ENCODE measurements at regions not wholly inside any gene's neighbourhood (a gene's known extent, or its start where the extent isn't known, plus 50 kb on each side); places are given as distances from the start of the nearest gene placed in this dataset.

- H3K9me1 ChIP-seq (ENCODE audit: control insufficient read depth, insufficient read depth, low read length): no peaks in the 10 kb centered on the region
- 5% methylated on average over 10 of the region's 12 CpGs for WGBS (ENCODE audit: insufficient coverage, low coverage, missing lambda C conversion rate)
- H3K9ac ChIP-seq (ENCODE audit: insufficient read depth in 1 of 2, low read depth in 2 of 2, low read length in 2 of 2): no peak overlapping the region
- H3K36me3 ChIP-seq (ENCODE audit: control insufficient read depth, insufficient read depth, low read length): no peaks in the 10 kb centered on the region
- ChIA-PET POLR2A (no interaction called here), CTCF (ENCODE audit: low intra/inter-chr PET ratio) (interaction anchor here (0.6 kb wide), 1 partner anchor 46 kb away, joined by 4 read pairs; no protein-coding TSS in a partner anchor)
- no TSS peak for BruUV-seq (replicated peaks)
- peak overlapping the region; percentile 32; the same call in 1 of the 2 replicates for H2AFZ ChIP-seq (ENCODE audit: low read depth, low read length)
- H3K4me3 ChIP-seq: no peak overlapping the region
- in situ Hi-C loops (cut with MboI): no loop called here
- no peaks in the 10 kb centered on the region for H3K79me2 ChIP-seq (ENCODE audit: control insufficient read depth, insufficient read depth, low read length)
- no peak overlapping the region for H3K27ac ChIP-seq (ENCODE audit: extremely low read depth, low read depth, low read length)
- DNase-seq (ENCODE audit: extremely low read depth in 1 of 4, low spot score in 3 of 4) (peak; percentile 30 to 55 (median 45)), ATAC-seq (peak; percentile 93), FAIRE-seq (no peak)
- no peaks in the 10 kb centered on the region; a peak in 3 of 5 replicates for H3K4me1 ChIP-seq (replicated peaks in 1 of 2; ENCODE audit: control insufficient read depth in 2 of 2, insufficient read depth in 2 of 2, low read length in 2 of 2)
- H4K20me1 ChIP-seq (replicated peaks; ENCODE audit: control insufficient read depth, insufficient read depth, low read length): no peaks in the 10 kb centered on the region
- H3K9me3 ChIP-seq (replicated peaks; ENCODE audit: control insufficient read depth, insufficient read depth, low read depth, low read length): no peaks in the 10 kb centered on the region
- intact Hi-C loops (cut with micrococcal nuclease): loop anchor here (1.0 to 5.0 kb wide), 2 partner anchors 15 to 44 kb away; no protein-coding TSS in a partner anchor
- H3K27me3 ChIP-seq (ENCODE audit: control insufficient read depth in 2 of 2, insufficient read depth in 2 of 2, low read length in 2 of 2): peaks cover 14 to 74% of the 10 kb centered on the region in 2 experiments
- H3K4me2 ChIP-seq (ENCODE audit: insufficient read depth, low read length): no peak overlapping the region
- TF ChIP-seq ASH1L (IDR thresholded peaks at IDR 0.05; ENCODE audit: borderline replicate concordance, low read depth, partially characterized antibody) (no peak), TEAD1 (CRISPR knock-in tag; IDR thresholded peaks at IDR 0.05) (no peak), POU5F1 (IDR thresholded peaks at IDR 0.05; ENCODE audit: borderline replicate concordance, low read depth, low read length, partially characterized antibody) (no peak), CBX3 (IDR thresholded peaks at IDR 0.05; ENCODE audit: borderline replicate concordance in 1 of 2, low read length in 2 of 2) (no peak), SIN3B (IDR thresholded peaks at IDR 0.05; ENCODE audit: low read depth) (no peak), ZNF512 (tag; IDR thresholded peaks at IDR 0.05) (no peak), PRDM10 (IDR thresholded peaks at IDR 0.05; ENCODE audit: partially characterized antibody) (no peak), E2F6 (IDR thresholded peaks at IDR 0.05; ENCODE audit: borderline replicate concordance in 1 of 2, extremely low read depth in 1 of 2, insufficient read depth in 1 of 2, insufficient read length in 1 of 2, low read depth in 1 of 2, low read length in 1 of 2, poor library complexity in 1 of 2, severe bottlenecking in 1 of 2) (peak in 1 of 2 experiments; percentile 21), GTF2A2 (tag; IDR thresholded peaks at IDR 0.05) (no peak), E4F1 (CRISPR knock-in tag; IDR thresholded peaks at IDR 0.05; ENCODE audit: borderline replicate concordance) (no peak)
Measured at GRCh38 chr17:17401271-17401781, 75.5 kb upstream of the MED9 start.
